ENCODE measurements at regions not wholly inside any gene's neighbourhood (a gene's known extent, or its start where the extent isn't known, plus 50 kb on each side); places are given as distances from the start of the nearest gene placed in this dataset.

DNA sequence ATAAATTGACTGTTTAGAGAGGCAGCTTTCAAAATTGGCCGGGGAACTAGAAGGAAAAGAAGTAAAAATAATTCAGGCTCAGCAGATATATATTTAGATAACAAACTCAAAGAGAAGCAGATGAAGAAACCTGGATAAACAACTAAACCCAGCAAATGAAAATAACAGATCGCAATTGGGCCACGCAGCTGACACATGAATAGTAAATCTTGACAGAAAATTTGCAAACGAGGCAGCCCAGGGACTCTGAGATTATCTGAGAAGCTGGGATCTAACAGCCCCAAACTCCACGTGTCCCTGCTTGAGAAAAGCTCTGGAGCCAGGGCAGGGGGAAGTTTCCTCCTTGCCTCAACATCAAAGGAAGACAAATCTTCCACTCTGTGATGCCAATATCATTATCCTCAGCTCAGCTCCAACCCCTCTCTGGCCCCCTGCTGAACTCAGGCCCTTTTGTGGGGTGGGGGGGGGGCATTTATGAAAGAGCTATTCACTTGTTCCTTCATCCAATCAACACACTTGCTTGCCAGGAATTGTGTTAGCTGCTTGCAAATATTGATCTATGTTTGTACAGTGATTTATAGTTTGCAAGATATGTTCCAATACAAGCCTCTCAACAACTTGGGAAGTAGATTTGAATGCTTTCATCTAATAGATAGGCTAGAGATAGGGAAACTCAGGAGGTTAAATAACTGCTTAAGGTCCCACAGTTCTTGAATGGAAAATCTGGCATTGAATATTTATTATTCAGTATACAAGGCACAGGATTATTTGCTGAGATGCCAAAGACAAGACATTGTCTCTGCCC, 72.5 kb upstream of the C11orf87 start:
- DNase-seq (ENCODE audit: low read depth, low spot score): no peak

DNA sequence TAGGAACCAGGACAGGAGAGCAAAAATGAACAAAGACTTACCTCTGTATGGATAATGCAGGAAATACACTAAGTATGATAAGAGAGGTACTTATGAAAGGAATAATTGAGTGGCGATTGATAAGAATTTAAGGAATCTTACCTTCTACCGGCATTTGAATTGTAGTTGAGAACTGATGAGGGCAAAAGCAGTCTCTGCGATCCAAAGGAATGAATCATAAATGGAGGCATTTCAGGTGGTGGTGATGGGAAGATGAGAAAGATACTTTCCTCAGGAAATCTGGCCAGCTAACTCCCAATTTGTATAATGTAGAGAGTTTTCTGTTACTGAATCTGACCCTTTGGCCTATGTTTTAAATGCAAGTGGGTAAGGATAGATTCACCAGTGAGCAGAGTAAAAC, 71.9 kb upstream of the C11orf87 start:
- DNase-seq (ENCODE audit: low read depth, low spot score): no peak

GRCh38 chr11:109362059-109362458, 59.9 kb upstream of the C11orf87 start:
- no peak for DNase-seq (ENCODE audit: low read depth, low spot score)

GRCh38 chr11:109363682-109364081, 58.3 kb upstream of the C11orf87 start:
- no peak for DNase-seq (ENCODE audit: low read depth, low spot score)

GRCh38 chr11:109364851-109365250, 57.1 kb upstream of the C11orf87 start:
- no peak for DNase-seq (ENCODE audit: low read depth, low spot score)

DNA sequence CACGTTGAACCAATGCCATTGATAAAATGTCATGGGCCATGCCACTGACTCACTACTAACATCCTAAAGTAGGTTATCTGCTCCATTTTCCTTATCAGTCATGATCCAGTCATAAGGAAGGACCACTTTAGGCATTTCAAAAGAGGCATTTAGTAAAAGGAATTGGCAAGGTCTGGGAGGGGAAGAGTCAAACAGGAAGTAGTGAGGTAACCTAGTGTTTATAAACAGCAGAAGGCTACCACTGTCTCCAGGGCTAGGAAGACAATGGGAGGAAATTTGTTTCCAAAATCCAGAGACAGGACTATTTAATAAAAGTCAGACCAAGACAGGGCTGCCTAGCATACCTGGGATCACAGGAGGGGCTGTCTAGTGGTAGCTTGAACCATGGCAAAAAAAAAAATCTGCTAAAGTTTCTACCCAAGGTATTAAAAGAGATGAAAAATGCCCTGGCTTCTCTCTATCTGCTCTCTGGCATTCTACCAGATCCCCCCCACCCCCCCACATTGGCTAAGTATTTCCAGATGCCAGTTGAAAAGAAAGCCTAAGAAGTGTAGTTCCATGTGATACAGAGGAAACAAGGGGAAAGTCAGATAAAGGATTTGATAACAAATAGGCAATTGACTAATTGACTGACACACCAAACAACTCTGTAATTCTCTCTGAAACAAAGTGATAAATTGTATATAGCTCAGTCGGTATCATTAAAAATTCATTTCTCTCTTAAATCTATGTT, 50.4 kb upstream of the C11orf87 start:
- DNase-seq (ENCODE audit: low read depth, low spot score): no peak

Data from astrocyte of the hippocampus (primary cell).